ENCODE measurements at regions not wholly inside any gene's neighbourhood (a gene's known extent, or its start where the extent isn't known, plus 50 kb on each side); places are given as distances from the start of the nearest gene placed in this dataset.

GRCh38 chr1:81446000-81446669 lies 354.6 kb upstream of the ADGRL2 start:
- Histone ChIP-seq H3K9me3 (no peaks in the 10 kb centered on the region), H3K27me3 (no peaks in the 10 kb centered on the region), H3K4me1 (no peaks in the 10 kb centered on the region), H3K27ac (no peak overlapping the region), H3K36me3 (no peaks in the 10 kb centered on the region), H3K4me3 (no peak overlapping the region)
- no peak for TF ChIP-seq POLR2A (IDR thresholded peaks at IDR 0.05)
- DNase-seq, result no peak

- DNase-seq, result no peak
These were observed 357.4 kb upstream of the ADGRL2 start for GRCh38 chr1:81443288-81443687.

GRCh38 chr1:81439046-81439823 lies 361.5 kb upstream of the ADGRL2 start:
- DNase-seq, result no peak
- H3K4me3 ChIP-seq, result no peak overlapping the region
- no peaks in the 10 kb centered on the region for H3K4me1 ChIP-seq
- H3K27ac ChIP-seq, result no peak overlapping the region
- TF ChIP-seq CTCF (IDR thresholded peaks at IDR 0.05), result no peak
- TF ChIP-seq POLR2A (IDR thresholded peaks at IDR 0.05), result no peak
- no peaks in the 10 kb centered on the region for H3K36me3 ChIP-seq
- H3K27me3 ChIP-seq, result no peaks in the 10 kb centered on the region
- no peaks in the 10 kb centered on the region for H3K9me3 ChIP-seq

More at GRCh38 chr1:81443288-81443687, 357.4 kb upstream of the ADGRL2 start:
- no peak for TF ChIP-seq POLR2A (IDR thresholded peaks at IDR 0.05)
- no peak for TF ChIP-seq CTCF (IDR thresholded peaks at IDR 0.05)
- Histone ChIP-seq H3K4me3 (no peak overlapping the region), H3K4me1 (no peaks in the 10 kb centered on the region), H3K27me3 (no peaks in the 10 kb centered on the region), H3K27ac (no peak overlapping the region), H3K9me3 (no peaks in the 10 kb centered on the region), H3K36me3 (no peaks in the 10 kb centered on the region)

- H3K27ac ChIP-seq, result no peak overlapping the region
- no peaks in the 10 kb centered on the region for H3K27me3 ChIP-seq
- TF ChIP-seq POLR2A (IDR thresholded peaks at IDR 0.05) (no peak), CTCF (IDR thresholded peaks at IDR 0.05) (no peak)
- DNase-seq, result no peak
- no peaks in the 10 kb centered on the region for H3K4me1 ChIP-seq
- H3K4me3 ChIP-seq, result no peak overlapping the region
- no peaks in the 10 kb centered on the region for H3K9me3 ChIP-seq
- H3K36me3 ChIP-seq, result no peaks in the 10 kb centered on the region
These were observed 363.1 kb upstream of the ADGRL2 start for GRCh38 chr1:81437649-81438048.

- Histone ChIP-seq H3K27ac (no peak overlapping the region), H3K36me3 (no peaks in the 10 kb centered on the region), H3K9me3 (no peaks in the 10 kb centered on the region), H3K27me3 (no peaks in the 10 kb centered on the region), H3K4me3 (no peak overlapping the region), H3K4me1 (no peaks in the 10 kb centered on the region)
- TF ChIP-seq POLR2A (IDR thresholded peaks at IDR 0.05) (no peak), CTCF (IDR thresholded peaks at IDR 0.05) (no peak)
- DNase-seq, result no peak
These were observed 363.5 kb upstream of the ADGRL2 start for GRCh38 chr1:81437213-81437612.

GRCh38 chr1:81435175-81435574 lies 365.6 kb upstream of the ADGRL2 start:
- Histone ChIP-seq H3K27ac (no peak overlapping the region), H3K9me3 (no peaks in the 10 kb centered on the region), H3K36me3 (no peaks in the 10 kb centered on the region), H3K4me3 (no peak overlapping the region), H3K4me1 (no peaks in the 10 kb centered on the region), H3K27me3 (no peaks in the 10 kb centered on the region)
- TF ChIP-seq CTCF (IDR thresholded peaks at IDR 0.05) (no peak), POLR2A (IDR thresholded peaks at IDR 0.05) (no peak)
- no peak for DNase-seq
